ENCODE measurements at regions not wholly inside any gene's neighbourhood (a gene's known extent, or its start where the extent isn't known, plus 50 kb on each side); places are given as distances from the start of the nearest gene placed in this dataset.

GRCh38 chr1:8166406-8166805 lies 140.3 kb upstream of the ERRFI1 start:
- no peak for DNase-seq

- no peak for DNase-seq
Observed at GRCh38 chr1:8165595-8166360, 139.7 kb upstream of the ERRFI1 start.

GRCh38 chr1:8164670-8165069 lies 138.6 kb upstream of the ERRFI1 start:
- DNase-seq = no peak

GRCh38 chr1:8163039-8163438 lies 136.9 kb upstream of the ERRFI1 start:
- DNase-seq = no peak

GRCh38 chr1:8162168-8162567 lies 136.1 kb upstream of the ERRFI1 start:
- DNase-seq = no peak

GRCh38 chr1:8161546-8162105 lies 135.5 kb upstream of the ERRFI1 start:
- DNase-seq = no peak

GRCh38 chr1:8159470-8160024 lies 133.4 kb upstream of the ERRFI1 start:
- DNase-seq = no peak

- DNase-seq = no peak
Observed at GRCh38 chr1:8158995-8159394, 132.9 kb upstream of the ERRFI1 start.

- DNase-seq = no peak
Observed at GRCh38 chr1:8157765-8158164, 131.7 kb upstream of the ERRFI1 start.

GRCh38 chr1:8155528-8156186 lies 129.5 kb upstream of the ERRFI1 start:
- DNase-seq = no peak

- DNase-seq = no peak
Observed at GRCh38 chr1:8154621-8155052, 128.5 kb upstream of the ERRFI1 start.

- DNase-seq = no peak
Observed at GRCh38 chr1:8153961-8154360, 127.9 kb upstream of the ERRFI1 start.

- DNase-seq = peak; percentile 86
Observed at GRCh38 chr1:8152731-8153702, 126.9 kb upstream of the ERRFI1 start.

GRCh38 chr1:8151647-8152046 lies 125.5 kb upstream of the ERRFI1 start:
- DNase-seq = no peak

- peak; percentile 35 for DNase-seq
Observed at GRCh38 chr1:8149756-8150155, 123.6 kb upstream of the ERRFI1 start.

GRCh38 chr1:8147956-8148355 lies 121.8 kb upstream of the ERRFI1 start:
- no peak for DNase-seq

GRCh38 chr1:8146257-8146855 lies 120.2 kb upstream of the ERRFI1 start:
- DNase-seq = no peak

GRCh38 chr1:8145545-8146202 lies 119.6 kb upstream of the ERRFI1 start:
- DNase-seq = no peak

GRCh38 chr1:8144323-8144722 lies 118.2 kb upstream of the ERRFI1 start:
- DNase-seq = no peak

- DNase-seq = no peak
Observed at GRCh38 chr1:8142955-8143629, 117.0 kb upstream of the ERRFI1 start.

- DNase-seq = no peak
Observed at GRCh38 chr1:8139941-8140340, 113.8 kb upstream of the ERRFI1 start.
